DOHH2 (cell line): ENCODE measurements at regions not wholly inside any gene's neighbourhood (a gene's known extent, or its start where the extent isn't known, plus 50 kb on each side); places are given as distances from the start of the nearest gene placed in this dataset.
"Not testable (repeated sequence)": the region's sequence is repeated elsewhere in the genome, so short reads cannot be mapped to it uniquely, and the experiment has no call there.

Source experiments
- EZH2phosphoT487 ChIP-seq: fragments of 200-600 bp; sonication (generic); IDR thresholded peaks from 2 replicates; pipeline ENCODE4 v1.6.1; 2017; ENCODE audit warnings: borderline replicate concordance, mild to moderate bottlenecking, antibody characterized with exemption, low read length, moderate library complexity, mixed read lengths
- TF ChIP-seq, protein P1 (sequence below): fragments of 200-600 bp; sonication (generic); IDR thresholded peaks from one replicate; pipeline ENCODE4 v1.5.1; 2014; ENCODE audit warnings: antibody characterized with exemption, mild to moderate bottlenecking, low read depth, low read length; ENCODE audit not compliant: poor library complexity, severe bottlenecking

DNA sequence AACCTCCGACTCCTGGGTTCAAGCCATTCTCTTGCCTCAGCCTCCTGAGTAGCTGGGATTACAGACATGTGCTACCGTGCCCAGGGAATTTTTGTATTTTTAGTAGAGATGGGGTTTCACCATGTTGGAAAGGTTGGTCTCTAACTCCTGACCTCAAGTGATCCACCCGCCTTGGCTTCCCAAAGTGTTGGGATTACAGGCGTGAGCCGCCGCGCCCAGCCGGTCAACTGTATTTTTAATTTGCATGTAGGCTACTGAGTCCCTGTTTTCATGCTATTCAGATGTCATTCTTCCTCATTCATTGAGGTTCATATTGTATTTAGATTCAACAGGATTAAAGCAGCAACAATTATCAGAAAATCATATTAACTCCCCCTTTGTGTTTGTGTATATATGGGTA lies 425.1 kb upstream of the IZUMO3 start:
- TF ChIP-seq, protein P1, sequence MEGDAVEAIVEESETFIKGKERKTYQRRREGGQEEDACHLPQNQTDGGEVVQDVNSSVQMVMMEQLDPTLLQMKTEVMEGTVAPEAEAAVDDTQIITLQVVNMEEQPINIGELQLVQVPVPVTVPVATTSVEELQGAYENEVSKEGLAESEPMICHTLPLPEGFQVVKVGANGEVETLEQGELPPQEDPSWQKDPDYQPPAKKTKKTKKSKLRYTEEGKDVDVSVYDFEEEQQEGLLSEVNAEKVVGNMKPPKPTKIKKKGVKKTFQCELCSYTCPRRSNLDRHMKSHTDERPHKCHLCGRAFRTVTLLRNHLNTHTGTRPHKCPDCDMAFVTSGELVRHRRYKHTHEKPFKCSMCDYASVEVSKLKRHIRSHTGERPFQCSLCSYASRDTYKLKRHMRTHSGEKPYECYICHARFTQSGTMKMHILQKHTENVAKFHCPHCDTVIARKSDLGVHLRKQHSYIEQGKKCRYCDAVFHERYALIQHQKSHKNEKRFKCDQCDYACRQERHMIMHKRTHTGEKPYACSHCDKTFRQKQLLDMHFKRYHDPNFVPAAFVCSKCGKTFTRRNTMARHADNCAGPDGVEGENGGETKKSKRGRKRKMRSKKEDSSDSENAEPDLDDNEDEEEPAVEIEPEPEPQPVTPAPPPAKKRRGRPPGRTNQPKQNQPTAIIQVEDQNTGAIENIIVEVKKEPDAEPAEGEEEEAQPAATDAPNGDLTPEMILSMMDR, result not testable (repeated sequence)
- TF ChIP-seq EZH2phosphoT487, result not testable (repeated sequence)
